K562 (cell line): ENCODE measurements at regions not wholly inside any gene's neighbourhood (a gene's known extent, or its start where the extent isn't known, plus 50 kb on each side); places are given as distances from the start of the nearest gene placed in this dataset.

Source experiments
- ATAC-seq: fragments of 200-7000 bp; cut with Tn5 transposase; 3 replicates; pipeline ENCODE4 v1.9.1; 2020; ENCODE audit warnings: moderate library complexity
- BruUV-seq: library from RNA; stranded (reverse); fragments of 400-500 nt; replicated peaks from 2 replicates; lab custom pipeline; 2021; lab: Mats Ljungman, UMichigan
- CTCF ChIA-PET: fragments of 300-600 bp; formaldehyde crosslinking; extraction: SDS; loops from one replicate; lab custom pipeline; 2021; ENCODE audit warnings: low intra/inter-chr PET ratio; lab: Yijun Ruan, JAX
- POLR2A ChIA-PET: fragments of 300-600, 350-650 bp; sonication (Branson Sonifier 250); formaldehyde crosslinking; extraction: SDS; loops from one replicate; lab custom pipeline; 2021; ENCODE audit warnings: antibody characterized with exemption, inconsistent platforms; lab: Yijun Ruan, JAX
- DNase-seq, 4 experiments: peaks; one replicate each; pipeline versions ENCODE4 v3.0.0 to v3.0.0-alpha.2; 2011 to 2018; ENCODE audit warnings: low spot score in 3 of 4, mixed read lengths in 3 of 4; ENCODE audit errors: extremely low read depth in 1 of 4
- FAIRE-seq: peaks from 2 replicates; lab custom pipeline; 2011; peaks lifted over from hg19 to GRCh38; lab: Jason Lieb, UNC
- H2AFZ ChIP-seq: 2 replicates; pipeline ENCODE4 v1.6.0; 2011; ENCODE audit warnings: low read depth, low read length, control low read depth, inconsistent platforms
- H3K27ac ChIP-seq: fragments of 200-600 bp; 3 replicates; pipeline ENCODE4 v1.8.0; 2011; ENCODE audit warnings: low read depth, mild to moderate bottlenecking, control low read depth, inconsistent platforms, low read length, moderate library complexity, mixed read lengths; ENCODE audit errors: extremely low read depth
- H3K27me3 ChIP-seq, 2 experiments: fragments of 300-600 bp in 1 of 2; 2 replicates in 1 of 2; 3 replicates in 1 of 2; pipeline versions ENCODE4 v1.6.0 to v1.8.0; 2011; ENCODE audit warnings: inconsistent platforms in 2 of 2, low read length in 2 of 2, mild to moderate bottlenecking in 1 of 2, mixed read lengths in 1 of 2, moderate library complexity in 1 of 2; ENCODE audit not compliant: control insufficient read depth in 2 of 2, insufficient read depth in 2 of 2
- H3K36me3 ChIP-seq: fragments of 300-600 bp; 3 replicates; pipeline ENCODE4 v1.8.0; 2011; ENCODE audit warnings: mild to moderate bottlenecking, low read length, inconsistent platforms; ENCODE audit not compliant: control insufficient read depth, insufficient read depth
- H3K4me1 ChIP-seq, 2 experiments: fragments of 200-600 bp in 1 of 2; replicated peaks in 1 of 2; 2 replicates in 1 of 2; 3 replicates in 1 of 2; pipeline versions ENCODE4 v1.5.1 to v1.8.0; 2011; ENCODE audit warnings: inconsistent platforms in 2 of 2, low read length in 2 of 2, mild to moderate bottlenecking in 1 of 2, mixed read lengths in 1 of 2, moderate library complexity in 1 of 2; ENCODE audit not compliant: control insufficient read depth in 2 of 2, insufficient read depth in 2 of 2
- H3K4me2 ChIP-seq: 2 replicates; pipeline ENCODE4 v1.6.1; 2011; ENCODE audit warnings: low read length, control low read depth, inconsistent platforms, mixed read lengths; ENCODE audit not compliant: insufficient read depth
- H3K4me3 ChIP-seq: fragments of 200-600 bp; sonication (generic), shearing (Covaris generic); 2 replicates; pipeline ENCODE4 v1.5.1; 2016; ENCODE audit warnings: control low read depth, inconsistent platforms
- H3K79me2 ChIP-seq: fragments of 200-600 bp; 3 replicates; pipeline ENCODE4 v1.8.0; 2011; ENCODE audit warnings: low read length, inconsistent platforms; ENCODE audit not compliant: control insufficient read depth, insufficient read depth
- H3K9ac ChIP-seq, 2 experiments: 2 replicates each; pipeline versions ENCODE4 v1.6.0 to v1.6.1; 2011; ENCODE audit warnings: low read depth in 2 of 2, low read length in 2 of 2, control low read depth in 1 of 2, inconsistent platforms in 1 of 2, mild to moderate bottlenecking in 1 of 2, mixed read lengths in 1 of 2; ENCODE audit not compliant: insufficient read depth in 1 of 2
- H3K9me1 ChIP-seq: one replicate; pipeline ENCODE4 v1.6.0; 2011; ENCODE audit warnings: inconsistent platforms, mild to moderate bottlenecking, low read length, moderate library complexity; ENCODE audit not compliant: control insufficient read depth, insufficient read depth
- H3K9me3 ChIP-seq: replicated peaks from 2 replicates; pipeline ENCODE4 v1.5.1; 2011; ENCODE audit warnings: low read depth, low read length, inconsistent platforms; ENCODE audit not compliant: control insufficient read depth, insufficient read depth
- H4K20me1 ChIP-seq: replicated peaks from 2 replicates; pipeline ENCODE4 v1.6.1; 2011; ENCODE audit warnings: low read length, inconsistent platforms, mixed read lengths; ENCODE audit not compliant: control insufficient read depth, insufficient read depth
- FOXK2 ChIP-seq, 2 experiments: fragments of 450-650 bp; IDR thresholded peaks in 1 of 2; conservative IDR thresholded peaks in 1 of 2; 2 replicates each; pipeline ENCODE4 v1.6.1; 2016; ENCODE audit warnings: low read depth in 2 of 2, mild to moderate bottlenecking in 1 of 2
- HEY1 ChIP-seq: fragments of 250-450 bp; sonication (Bioruptor Pico); IDR thresholded peaks from 2 replicates; pipeline ENCODE4 v1.5.0; 2020; ENCODE audit warnings: mild to moderate bottlenecking, moderate library complexity, borderline replicate concordance
- HIVEP1 ChIP-seq: fragments of 250-450 bp; sonication (Bioruptor Pico); IDR thresholded peaks from 2 replicates; pipeline ENCODE4 v1.4.0; 2020; ENCODE audit warnings: mild to moderate bottlenecking
- HNRNPUL1 ChIP-seq: fragments of 200-400 bp; formaldehyde crosslinking; IDR thresholded peaks from 2 replicates; pipeline ENCODE4 v1.6.1; 2017; ENCODE audit warnings: low read length
- KAT2B ChIP-seq: IDR thresholded peaks from one replicate; pipeline ENCODE4 v1.6.1; 2012; ENCODE audit warnings: low read depth, mild to moderate bottlenecking, control low read depth, inconsistent platforms, low read length, moderate library complexity
- KDM5B ChIP-seq: fragments of 200-600 bp; sonication (generic); IDR thresholded peaks from 2 replicates; pipeline ENCODE4 v1.6.1; 2012; ENCODE audit warnings: low read depth, mild to moderate bottlenecking, moderate library complexity, low read length, control low read depth, inconsistent platforms; ENCODE audit not compliant: insufficient replicate concordance
- MCM3 ChIP-seq: fragments of 450-650 bp; IDR thresholded peaks from 2 replicates; pipeline ENCODE4 v1.6.1; 2016
- MTA2 ChIP-seq: fragments of 450-650 bp; IDR thresholded peaks from 2 replicates; pipeline ENCODE4 v1.6.1; 2016; ENCODE audit warnings: low read depth
- POLR3A ChIP-seq: IDR thresholded peaks from 2 replicates; pipeline ENCODE4 v1.6.1; 2011; ENCODE audit warnings: borderline replicate concordance, mild to moderate bottlenecking, moderate library complexity; ENCODE audit not compliant: insufficient read length, insufficient read depth; ENCODE audit errors: extremely low read depth
- SAP30 ChIP-seq: fragments of 200-600 bp; sonication (generic); IDR thresholded peaks from 2 replicates; pipeline ENCODE4 v1.6.1; 2012; ENCODE audit warnings: borderline replicate concordance, low read depth, mild to moderate bottlenecking, moderate library complexity, low read length, control low read depth, inconsistent platforms; ENCODE audit not compliant: insufficient read depth, poor library complexity, severe bottlenecking
- ZNF354B ChIP-seq: fragments of 250-450 bp; sonication (Bioruptor Pico); IDR thresholded peaks from 2 replicates; pipeline ENCODE4 v1.4.0; 2020
- ZNF76 ChIP-seq: fragments of 250-450 bp; sonication (Bioruptor Pico); IDR thresholded peaks from 2 replicates; pipeline ENCODE4 v1.4.0; 2020; ENCODE audit warnings: mild to moderate bottlenecking, moderate library complexity, borderline replicate concordance
- WGBS: fragments of 100-300 bp; shearing (Covaris generic); methylation state at CpG from one replicate; pipeline ENCODE4 v1.1.6; 2016; ENCODE audit warnings: low coverage, mixed read lengths; ENCODE audit not compliant: insufficient coverage; ENCODE audit errors: missing lambda C conversion rate; 5-methylcytosine and 5-hydroxymethylcytosine counted together
- in situ Hi-C: fragments of 300-500 bp; cut with MboI; formaldehyde crosslinking; loops from 4 replicates; pipeline ENCODE4 v1.15.0; 2018; ENCODE audit warnings: inconsistent platforms, mixed read lengths
- intact Hi-C: fragments of 100-400 bp; cut with micrococcal nuclease; formaldehyde crosslinking; loops from 2 replicates; pipeline ENCODE4 v1.14.2; 2022
- TF ChIP-seq, protein P1 (sequence below): fragments of 250-450 bp; sonication (Bioruptor Pico); IDR thresholded peaks from 2 replicates; pipeline ENCODE4 v1.8.0; 2021; ENCODE audit warnings: mild to moderate bottlenecking, moderate library complexity

DNA sequence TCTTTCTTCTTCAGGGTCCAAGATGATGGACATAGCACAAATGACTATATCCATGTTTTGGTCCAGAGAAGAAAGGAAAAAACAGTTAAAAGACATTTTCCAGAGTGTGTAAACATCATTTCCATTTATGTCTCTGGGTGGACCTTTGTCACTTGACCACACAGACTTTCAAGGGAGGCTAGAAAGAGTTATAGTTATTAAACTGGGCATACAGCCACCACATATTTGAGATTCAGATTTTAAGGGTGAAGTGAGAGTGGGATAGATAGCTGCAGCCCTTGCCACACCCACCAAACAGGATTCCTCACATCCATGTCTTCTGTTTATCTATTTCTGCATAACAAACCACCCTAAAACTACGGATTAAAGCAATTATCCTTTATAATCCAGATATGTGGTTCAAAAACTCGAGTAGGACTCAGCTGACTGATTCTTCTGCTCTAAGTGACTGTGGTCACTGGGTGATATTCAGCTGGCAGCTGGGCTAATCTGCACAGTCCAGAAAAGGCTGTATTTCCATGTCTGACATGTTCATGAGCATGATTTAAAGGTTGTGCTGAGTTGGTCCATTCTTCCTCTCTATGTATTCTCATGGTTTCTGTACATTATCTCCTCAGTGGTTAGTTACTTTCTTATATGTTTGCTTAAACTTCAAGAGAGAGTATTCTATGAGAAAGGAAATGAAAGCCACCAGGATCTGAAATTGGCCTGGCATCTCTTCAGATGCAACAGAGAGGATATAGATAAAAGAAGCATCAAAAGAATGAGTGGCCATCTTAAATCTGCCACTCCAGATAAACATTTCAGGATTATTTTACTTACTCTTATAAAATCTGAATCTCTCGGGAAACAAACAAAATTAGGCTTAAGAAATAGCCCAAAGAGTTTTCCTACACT lies 459.8 kb upstream of the CTSO start:
- Histone ChIP-seq H3K4me3 (no peak overlapping the region), H3K4me1 (no peaks in the 10 kb centered on the region), H3K79me2 (no peaks in the 10 kb centered on the region), H3K4me2 (no peak overlapping the region), H3K9me1 (no peaks in the 10 kb centered on the region), H4K20me1 (no peaks in the 10 kb centered on the region), H2AFZ (no peak overlapping the region), H3K9me3 (no peaks in the 10 kb centered on the region), H3K27ac (no peak overlapping the region), H3K9ac (no peak overlapping the region), H3K36me3 (no peaks in the 10 kb centered on the region), H3K27me3 (no peaks in the 10 kb centered on the region)
- ATAC-seq (no peak), DNase-seq (no peak), FAIRE-seq (no peak)
- no peak for TF ChIP-seq ZNF76 (CRISPR knock-in tag)
- POLR2A ChIA-PET = no interaction called here
- intact Hi-C loops = no loop called here
- CTCF ChIA-PET = no interaction called here
- WGBS = 4% methylated on average over 3 of the region's 3 CpGs
- in situ Hi-C loops = no loop called here
- no TSS peak for BruUV-seq

DNA sequence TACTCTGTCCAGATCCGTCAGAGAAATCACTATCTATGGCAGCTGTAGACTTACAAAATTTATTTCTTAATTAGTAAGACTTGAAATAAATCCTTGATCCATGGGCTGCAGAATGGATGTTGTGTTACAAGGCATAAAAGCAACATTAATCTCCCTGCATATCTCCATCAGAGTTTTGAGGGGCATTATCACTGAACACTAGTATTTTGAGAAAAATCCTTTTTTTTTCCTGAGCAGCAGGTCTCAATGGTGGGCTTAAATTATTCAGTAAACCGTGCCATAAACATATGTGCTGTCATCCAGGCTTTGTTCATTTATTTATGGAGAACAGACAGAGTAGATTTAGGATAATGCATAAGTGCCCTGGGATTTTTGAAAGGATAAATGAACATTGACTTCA lies 457.9 kb upstream of the CTSO start:
- H4K20me1 ChIP-seq = no peaks in the 10 kb centered on the region
- H3K9me3 ChIP-seq = no peaks in the 10 kb centered on the region
- in situ Hi-C loops = no loop called here
- H2AFZ ChIP-seq = no peak overlapping the region
- H3K36me3 ChIP-seq = no peaks in the 10 kb centered on the region
- no peak overlapping the region for H3K9ac ChIP-seq
- intact Hi-C loops = no loop called here
- no peak overlapping the region for H3K4me2 ChIP-seq
- no peaks in the 10 kb centered on the region for H3K27me3 ChIP-seq
- H3K27ac ChIP-seq = no peak overlapping the region
- BruUV-seq = no TSS peak
- H3K79me2 ChIP-seq = no peaks in the 10 kb centered on the region
- no peaks in the 10 kb centered on the region for H3K4me1 ChIP-seq
- CTCF ChIA-PET = no interaction called here
- no peaks in the 10 kb centered on the region for H3K9me1 ChIP-seq
- 3% methylated on average over 2 of the region's 2 CpGs for WGBS
- DNase-seq = no peak
- FAIRE-seq = no peak
- no peak for ATAC-seq
- POLR2A ChIA-PET = no interaction called here
- no peak overlapping the region for H3K4me3 ChIP-seq
- no peak for TF ChIP-seq MCM3
- TF ChIP-seq, protein P1, sequence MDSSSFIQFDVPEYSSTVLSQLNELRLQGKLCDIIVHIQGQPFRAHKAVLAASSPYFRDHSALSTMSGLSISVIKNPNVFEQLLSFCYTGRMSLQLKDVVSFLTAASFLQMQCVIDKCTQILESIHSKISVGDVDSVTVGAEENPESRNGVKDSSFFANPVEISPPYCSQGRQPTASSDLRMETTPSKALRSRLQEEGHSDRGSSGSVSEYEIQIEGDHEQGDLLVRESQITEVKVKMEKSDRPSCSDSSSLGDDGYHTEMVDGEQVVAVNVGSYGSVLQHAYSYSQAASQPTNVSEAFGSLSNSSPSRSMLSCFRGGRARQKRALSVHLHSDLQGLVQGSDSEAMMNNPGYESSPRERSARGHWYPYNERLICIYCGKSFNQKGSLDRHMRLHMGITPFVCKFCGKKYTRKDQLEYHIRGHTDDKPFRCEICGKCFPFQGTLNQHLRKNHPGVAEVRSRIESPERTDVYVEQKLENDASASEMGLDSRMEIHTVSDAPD (CRISPR knock-in tag) = no peak
- TF ChIP-seq FOXK2 (conservative IDR thresholded peaks at IDR 0.05 in 1 of 2, IDR thresholded peaks at IDR 0.05 in 1 of 2; ENCODE audit: low read depth in 2 of 2) = no peak
- TF ChIP-seq HEY1 (CRISPR knock-in tag) = no peak
- TF ChIP-seq HNRNPUL1 = no peak
- TF ChIP-seq ZNF354B (CRISPR knock-in tag) = no peak
- no peak for TF ChIP-seq KAT2B
- TF ChIP-seq MTA2 = no peak
- no peak for TF ChIP-seq KDM5B
- no peak for TF ChIP-seq POLR3A
- no peak for TF ChIP-seq HIVEP1 (CRISPR knock-in tag)
- TF ChIP-seq SAP30 = no peak
